GM23338 (cell line): ENCODE measurements at regions not wholly inside any gene's neighbourhood (a gene's known extent, or its start where the extent isn't known, plus 50 kb on each side); places are given as distances from the start of the nearest gene placed in this dataset.

Experiments used
- ATAC-seq: fragments of 200-7000 bp; cut with Tn5 transposase; 3 replicates; pipeline ENCODE4 v1.9.1; 2020
- DNase-seq: peaks from one replicate; pipeline ENCODE4 v3.0.0-alpha.2; 2015; ENCODE audit warnings: low spot score
- H2AFZ ChIP-seq: fragments of 200-600 bp; sonication (generic); 2 replicates; pipeline ENCODE4 v1.8.0; 2016; ENCODE audit warnings: antibody characterized with exemption, mild to moderate bottlenecking, moderate library complexity
- H3F3A ChIP-seq: fragments of 200-600 bp; sonication (generic); replicated peaks from 2 replicates; pipeline ENCODE4 v1.8.0; 2017; ENCODE audit warnings: antibody characterized with exemption, mixed run types, low read depth
- H3K27ac ChIP-seq: fragments of 200-600 bp; sonication (generic); 2 replicates; pipeline ENCODE4 v1.6.1; 2016; ENCODE audit warnings: low read depth
- H3K27me3 ChIP-seq: fragments of 200-600 bp; sonication (generic); 2 replicates; pipeline ENCODE4 v1.8.0; 2016; ENCODE audit warnings: mild to moderate bottlenecking, mixed run types, moderate library complexity; ENCODE audit not compliant: insufficient read depth
- H3K36me3 ChIP-seq: fragments of 200-600 bp; sonication (generic); 2 replicates; pipeline ENCODE4 v1.8.0; 2016; ENCODE audit warnings: mild to moderate bottlenecking; ENCODE audit not compliant: insufficient read depth
- H3K4me1 ChIP-seq: fragments of 200-600 bp; sonication (generic); 2 replicates; pipeline ENCODE4 v1.8.0; 2016; ENCODE audit warnings: mild to moderate bottlenecking, moderate library complexity; ENCODE audit not compliant: insufficient read depth
- H3K4me2 ChIP-seq: fragments of 200-600 bp; sonication (generic); 2 replicates; pipeline ENCODE4 v1.7.1; 2017; ENCODE audit warnings: mixed run types
- H3K4me3 ChIP-seq: fragments of 200-600 bp; sonication (generic); 2 replicates; pipeline ENCODE4 v1.6.1; 2016; ENCODE audit warnings: mixed run types
- H3K79me2 ChIP-seq: fragments of 200-600 bp; sonication (generic); replicated peaks from 2 replicates; pipeline ENCODE4 v1.8.0; 2017; ENCODE audit warnings: mild to moderate bottlenecking; ENCODE audit not compliant: insufficient read depth
- H3K9me2 ChIP-seq: fragments of 200-600 bp; sonication (generic); 2 replicates; pipeline ENCODE4 v1.8.0; 2017; ENCODE audit not compliant: insufficient read depth
- H4K20me1 ChIP-seq: fragments of 200-600 bp; sonication (generic); replicated peaks from 2 replicates; pipeline ENCODE4 v1.8.0; 2017; ENCODE audit warnings: mild to moderate bottlenecking; ENCODE audit not compliant: insufficient read depth
- H3K27ac Mint-ChIP-seq: 2 replicates; pipeline ENCODE4 v1.8.0; 2020; ENCODE audit warnings: inconsistent platforms, mild to moderate bottlenecking, moderate library complexity, mixed read lengths
- H3K27me3 Mint-ChIP-seq: 3 replicates; pipeline ENCODE4 v1.8.0; 2022; ENCODE audit warnings: low read depth, mild to moderate bottlenecking, moderate library complexity, mixed read lengths, inconsistent platforms; ENCODE audit not compliant: insufficient read depth, poor library complexity
- H3K36me3 Mint-ChIP-seq: 3 replicates; pipeline ENCODE4 v1.8.0; 2021; ENCODE audit warnings: low read depth, mild to moderate bottlenecking, inconsistent platforms, moderate library complexity, mixed read lengths
- H3K4me1 Mint-ChIP-seq: 3 replicates; pipeline ENCODE4 v1.8.0; 2020; ENCODE audit warnings: mild to moderate bottlenecking, inconsistent platforms, mixed read lengths
- H3K4me3 Mint-ChIP-seq: 3 replicates; pipeline ENCODE4 v1.8.0; 2021; ENCODE audit warnings: moderate library complexity, mild to moderate bottlenecking, inconsistent platforms, mixed read lengths
- H3K9me3 Mint-ChIP-seq: 3 replicates; pipeline ENCODE4 v1.8.0; 2020; ENCODE audit warnings: moderate library complexity, mild to moderate bottlenecking, inconsistent platforms, mixed read lengths
- CREB1 ChIP-seq: fragments of 250-450 bp; sonication (Bioruptor Pico); IDR thresholded peaks from 2 replicates; pipeline ENCODE4 v1.5.0; 2020; ENCODE audit warnings: low read depth, mild to moderate bottlenecking, moderate library complexity
- EZH2 ChIP-seq: fragments of 200-600 bp; sonication (generic); IDR thresholded peaks from one replicate; pipeline ENCODE4 v1.8.0; 2017; ENCODE audit warnings: antibody characterized with exemption, mild to moderate bottlenecking, low read depth; ENCODE audit not compliant: unreplicated experiment
- EZH2phosphoT487 ChIP-seq: fragments of 200-600 bp; sonication (generic); IDR thresholded peaks from one replicate; pipeline ENCODE4 v1.8.1; 2018; ENCODE audit warnings: antibody characterized with exemption; ENCODE audit not compliant: unreplicated experiment
- JUNB ChIP-seq: IDR thresholded peaks from one replicate; pipeline ENCODE4 v1.6.1; 2016; ENCODE audit warnings: antibody characterized with exemption; ENCODE audit not compliant: unreplicated experiment
- NANOG ChIP-seq: IDR thresholded peaks from 2 replicates; pipeline ENCODE4 v1.6.1; 2016; ENCODE audit warnings: antibody characterized with exemption, borderline replicate concordance
- POLR2AphosphoS5 ChIP-seq: IDR thresholded peaks from 2 replicates; pipeline ENCODE4 v1.6.1; 2016; ENCODE audit warnings: antibody characterized with exemption, low read depth
- STAT1 ChIP-seq: IDR thresholded peaks from one replicate; pipeline ENCODE4 v1.6.1; 2016; ENCODE audit warnings: antibody characterized with exemption; ENCODE audit not compliant: unreplicated experiment
- ZNF114 ChIP-seq: fragments of 250-450 bp; sonication (Bioruptor Pico); IDR thresholded peaks from 2 replicates; pipeline ENCODE4 v1.5.0; 2020; ENCODE audit warnings: mild to moderate bottlenecking, moderate library complexity
- ZNF331 ChIP-seq: fragments of 250-450 bp; sonication (Bioruptor Pico); IDR thresholded peaks from 2 replicates; pipeline ENCODE4 v1.5.0; 2020; ENCODE audit warnings: low read depth, mild to moderate bottlenecking, moderate library complexity
- TF ChIP-seq, protein P1 (sequence below): IDR thresholded peaks from one replicate; pipeline ENCODE4 v1.6.1; 2018; ENCODE audit warnings: antibody characterized with exemption; ENCODE audit not compliant: unreplicated experiment
- TF ChIP-seq, protein P2 (sequence below): fragments of 250-450 bp; sonication (Bioruptor Pico); IDR thresholded peaks from 2 replicates; pipeline ENCODE4 v1.5.0; 2020; ENCODE audit warnings: mild to moderate bottlenecking, moderate library complexity
- TF ChIP-seq, protein P3 (sequence below), 2 experiments: fragments of 200-600 bp in 1 of 2; sonication (generic) in 1 of 2; conservative IDR thresholded peaks; 2 replicates each; pipeline versions ENCODE4 v1.5.1 to v1.6.1; 2016 to 2017; ENCODE audit warnings: antibody characterized with exemption in 2 of 2, low read depth in 2 of 2, mild to moderate bottlenecking in 2 of 2, moderate library complexity in 1 of 2
- TF ChIP-seq, protein P4 (sequence below): IDR thresholded peaks from 2 replicates; pipeline ENCODE4 v1.6.1; 2016; ENCODE audit warnings: antibody characterized with exemption

DNA sequence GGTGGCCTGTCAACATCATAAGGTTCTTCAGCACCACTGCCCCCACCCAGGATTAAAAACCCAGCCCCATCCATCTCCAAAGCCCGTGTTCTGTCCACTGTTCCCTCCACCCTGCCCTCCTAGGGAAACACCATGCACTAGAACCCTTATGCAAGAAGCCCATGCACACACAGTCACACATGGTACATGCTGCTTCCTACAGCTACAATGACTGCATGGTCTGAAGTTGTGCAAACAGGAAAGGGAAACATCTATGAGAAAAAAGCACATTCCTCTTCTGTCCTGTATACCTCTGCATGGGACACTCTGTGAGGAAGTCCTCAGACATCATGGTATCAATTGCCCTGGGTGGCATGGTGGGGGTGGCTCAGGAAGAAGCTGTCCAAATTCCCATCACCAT lies 108.6 kb upstream of the MRPS22 start:
- H3K36me3 Mint-ChIP-seq, result no peaks in the 10 kb centered on the region
- Histone ChIP-seq H3K27me3 (no peaks in the 10 kb centered on the region), H3K79me2 (no peaks in the 10 kb centered on the region), H3K4me1 (no peaks in the 10 kb centered on the region), H3K36me3 (no peaks in the 10 kb centered on the region), H3K27ac (no peak overlapping the region), H4K20me1 (no peaks in the 10 kb centered on the region), H3F3A (no peaks in the 10 kb centered on the region), H3K9me2 (no peaks in the 10 kb centered on the region), H3K4me3 (no peak overlapping the region), H2AFZ (no peak overlapping the region), H3K4me2 (no peak overlapping the region)
- H3K4me3 Mint-ChIP-seq, result no peak overlapping the region
- peaks cover 6% of the 10 kb centered on the region for H3K27me3 Mint-ChIP-seq
- DNase-seq, result no peak
- H3K27ac Mint-ChIP-seq, result no peak overlapping the region
- H3K4me1 Mint-ChIP-seq, result peaks cover 4% of the 10 kb centered on the region; the same call in 1 of the 3 replicates
- no peak for ATAC-seq
- no peaks in the 10 kb centered on the region for H3K9me3 Mint-ChIP-seq
- no peak for TF ChIP-seq ZNF331
- TF ChIP-seq EZH2phosphoT487, result no peak
- no peak for TF ChIP-seq EZH2
- no peak for TF ChIP-seq JUNB
- TF ChIP-seq POLR2AphosphoS5, result no peak
- TF ChIP-seq STAT1, result no peak
- TF ChIP-seq, protein P1, sequence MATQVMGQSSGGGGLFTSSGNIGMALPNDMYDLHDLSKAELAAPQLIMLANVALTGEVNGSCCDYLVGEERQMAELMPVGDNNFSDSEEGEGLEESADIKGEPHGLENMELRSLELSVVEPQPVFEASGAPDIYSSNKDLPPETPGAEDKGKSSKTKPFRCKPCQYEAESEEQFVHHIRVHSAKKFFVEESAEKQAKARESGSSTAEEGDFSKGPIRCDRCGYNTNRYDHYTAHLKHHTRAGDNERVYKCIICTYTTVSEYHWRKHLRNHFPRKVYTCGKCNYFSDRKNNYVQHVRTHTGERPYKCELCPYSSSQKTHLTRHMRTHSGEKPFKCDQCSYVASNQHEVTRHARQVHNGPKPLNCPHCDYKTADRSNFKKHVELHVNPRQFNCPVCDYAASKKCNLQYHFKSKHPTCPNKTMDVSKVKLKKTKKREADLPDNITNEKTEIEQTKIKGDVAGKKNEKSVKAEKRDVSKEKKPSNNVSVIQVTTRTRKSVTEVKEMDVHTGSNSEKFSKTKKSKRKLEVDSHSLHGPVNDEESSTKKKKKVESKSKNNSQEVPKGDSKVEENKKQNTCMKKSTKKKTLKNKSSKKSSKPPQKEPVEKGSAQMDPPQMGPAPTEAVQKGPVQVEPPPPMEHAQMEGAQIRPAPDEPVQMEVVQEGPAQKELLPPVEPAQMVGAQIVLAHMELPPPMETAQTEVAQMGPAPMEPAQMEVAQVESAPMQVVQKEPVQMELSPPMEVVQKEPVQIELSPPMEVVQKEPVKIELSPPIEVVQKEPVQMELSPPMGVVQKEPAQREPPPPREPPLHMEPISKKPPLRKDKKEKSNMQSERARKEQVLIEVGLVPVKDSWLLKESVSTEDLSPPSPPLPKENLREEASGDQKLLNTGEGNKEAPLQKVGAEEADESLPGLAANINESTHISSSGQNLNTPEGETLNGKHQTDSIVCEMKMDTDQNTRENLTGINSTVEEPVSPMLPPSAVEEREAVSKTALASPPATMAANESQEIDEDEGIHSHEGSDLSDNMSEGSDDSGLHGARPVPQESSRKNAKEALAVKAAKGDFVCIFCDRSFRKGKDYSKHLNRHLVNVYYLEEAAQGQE, result no peak
- TF ChIP-seq, protein P2, sequence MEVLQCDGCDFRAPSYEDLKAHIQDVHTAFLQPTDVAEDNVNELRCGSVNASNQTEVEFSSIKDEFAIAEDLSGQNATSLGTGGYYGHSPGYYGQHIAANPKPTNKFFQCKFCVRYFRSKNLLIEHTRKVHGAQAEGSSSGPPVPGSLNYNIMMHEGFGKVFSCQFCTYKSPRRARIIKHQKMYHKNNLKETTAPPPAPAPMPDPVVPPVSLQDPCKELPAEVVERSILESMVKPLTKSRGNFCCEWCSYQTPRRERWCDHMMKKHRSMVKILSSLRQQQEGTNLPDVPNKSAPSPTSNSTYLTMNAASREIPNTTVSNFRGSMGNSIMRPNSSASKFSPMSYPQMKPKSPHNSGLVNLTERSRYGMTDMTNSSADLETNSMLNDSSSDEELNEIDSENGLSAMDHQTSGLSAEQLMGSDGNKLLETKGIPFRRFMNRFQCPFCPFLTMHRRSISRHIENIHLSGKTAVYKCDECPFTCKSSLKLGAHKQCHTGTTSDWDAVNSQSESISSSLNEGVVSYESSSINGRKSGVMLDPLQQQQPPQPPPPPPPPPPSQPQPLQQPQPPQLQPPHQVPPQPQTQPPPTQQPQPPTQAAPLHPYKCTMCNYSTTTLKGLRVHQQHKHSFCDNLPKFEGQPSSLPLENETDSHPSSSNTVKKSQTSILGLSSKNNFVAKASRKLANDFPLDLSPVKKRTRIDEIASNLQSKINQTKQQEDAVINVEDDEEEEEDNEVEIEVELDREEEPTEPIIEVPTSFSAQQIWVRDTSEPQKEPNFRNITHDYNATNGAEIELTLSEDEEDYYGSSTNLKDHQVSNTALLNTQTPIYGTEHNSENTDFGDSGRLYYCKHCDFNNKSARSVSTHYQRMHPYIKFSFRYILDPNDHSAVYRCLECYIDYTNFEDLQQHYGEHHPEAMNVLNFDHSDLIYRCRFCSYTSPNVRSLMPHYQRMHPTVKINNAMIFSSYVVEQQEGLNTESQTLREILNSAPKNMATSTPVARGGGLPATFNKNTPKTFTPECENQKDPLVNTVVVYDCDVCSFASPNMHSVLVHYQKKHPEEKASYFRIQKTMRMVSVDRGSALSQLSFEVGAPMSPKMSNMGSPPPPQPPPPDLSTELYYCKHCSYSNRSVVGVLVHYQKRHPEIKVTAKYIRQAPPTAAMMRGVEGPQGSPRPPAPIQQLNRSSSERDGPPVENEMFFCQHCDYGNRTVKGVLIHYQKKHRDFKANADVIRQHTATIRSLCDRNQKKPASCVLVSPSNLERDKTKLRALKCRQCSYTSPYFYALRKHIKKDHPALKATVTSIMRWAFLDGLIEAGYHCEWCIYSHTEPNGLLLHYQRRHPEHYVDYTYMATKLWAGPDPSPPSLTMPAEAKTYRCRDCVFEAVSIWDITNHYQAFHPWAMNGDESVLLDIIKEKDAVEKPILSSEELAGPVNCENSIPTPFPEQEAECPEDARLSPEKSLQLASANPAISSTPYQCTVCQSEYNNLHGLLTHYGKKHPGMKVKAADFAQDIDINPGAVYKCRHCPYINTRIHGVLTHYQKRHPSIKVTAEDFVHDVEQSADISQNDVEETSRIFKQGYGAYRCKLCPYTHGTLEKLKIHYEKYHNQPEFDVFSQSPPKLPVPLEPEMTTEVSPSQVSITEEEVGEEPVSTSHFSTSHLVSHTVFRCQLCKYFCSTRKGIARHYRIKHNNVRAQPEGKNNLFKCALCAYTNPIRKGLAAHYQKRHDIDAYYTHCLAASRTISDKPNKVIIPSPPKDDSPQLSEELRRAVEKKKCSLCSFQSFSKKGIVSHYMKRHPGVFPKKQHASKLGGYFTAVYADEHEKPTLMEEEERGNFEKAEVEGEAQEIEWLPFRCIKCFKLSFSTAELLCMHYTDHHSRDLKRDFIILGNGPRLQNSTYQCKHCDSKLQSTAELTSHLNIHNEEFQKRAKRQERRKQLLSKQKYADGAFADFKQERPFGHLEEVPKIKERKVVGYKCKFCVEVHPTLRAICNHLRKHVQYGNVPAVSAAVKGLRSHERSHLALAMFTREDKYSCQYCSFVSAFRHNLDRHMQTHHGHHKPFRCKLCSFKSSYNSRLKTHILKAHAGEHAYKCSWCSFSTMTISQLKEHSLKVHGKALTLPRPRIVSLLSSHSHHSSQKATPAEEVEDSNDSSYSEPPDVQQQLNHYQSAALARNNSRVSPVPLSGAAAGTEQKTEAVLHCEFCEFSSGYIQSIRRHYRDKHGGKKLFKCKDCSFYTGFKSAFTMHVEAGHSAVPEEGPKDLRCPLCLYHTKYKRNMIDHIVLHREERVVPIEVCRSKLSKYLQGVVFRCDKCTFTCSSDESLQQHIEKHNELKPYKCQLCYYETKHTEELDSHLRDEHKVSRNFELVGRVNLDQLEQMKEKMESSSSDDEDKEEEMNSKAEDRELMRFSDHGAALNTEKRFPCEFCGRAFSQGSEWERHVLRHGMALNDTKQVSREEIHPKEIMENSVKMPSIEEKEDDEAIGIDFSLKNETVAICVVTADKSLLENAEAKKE (CRISPR knock-in tag), result no peak
- TF ChIP-seq, protein P3, sequence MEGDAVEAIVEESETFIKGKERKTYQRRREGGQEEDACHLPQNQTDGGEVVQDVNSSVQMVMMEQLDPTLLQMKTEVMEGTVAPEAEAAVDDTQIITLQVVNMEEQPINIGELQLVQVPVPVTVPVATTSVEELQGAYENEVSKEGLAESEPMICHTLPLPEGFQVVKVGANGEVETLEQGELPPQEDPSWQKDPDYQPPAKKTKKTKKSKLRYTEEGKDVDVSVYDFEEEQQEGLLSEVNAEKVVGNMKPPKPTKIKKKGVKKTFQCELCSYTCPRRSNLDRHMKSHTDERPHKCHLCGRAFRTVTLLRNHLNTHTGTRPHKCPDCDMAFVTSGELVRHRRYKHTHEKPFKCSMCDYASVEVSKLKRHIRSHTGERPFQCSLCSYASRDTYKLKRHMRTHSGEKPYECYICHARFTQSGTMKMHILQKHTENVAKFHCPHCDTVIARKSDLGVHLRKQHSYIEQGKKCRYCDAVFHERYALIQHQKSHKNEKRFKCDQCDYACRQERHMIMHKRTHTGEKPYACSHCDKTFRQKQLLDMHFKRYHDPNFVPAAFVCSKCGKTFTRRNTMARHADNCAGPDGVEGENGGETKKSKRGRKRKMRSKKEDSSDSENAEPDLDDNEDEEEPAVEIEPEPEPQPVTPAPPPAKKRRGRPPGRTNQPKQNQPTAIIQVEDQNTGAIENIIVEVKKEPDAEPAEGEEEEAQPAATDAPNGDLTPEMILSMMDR (conservative IDR thresholded peaks at IDR 0.05; ENCODE audit: low read depth in 2 of 2), result no peak
- TF ChIP-seq NANOG, result no peak
- TF ChIP-seq ZNF114 (CRISPR knock-in tag), result no peak
- TF ChIP-seq, protein P4, sequence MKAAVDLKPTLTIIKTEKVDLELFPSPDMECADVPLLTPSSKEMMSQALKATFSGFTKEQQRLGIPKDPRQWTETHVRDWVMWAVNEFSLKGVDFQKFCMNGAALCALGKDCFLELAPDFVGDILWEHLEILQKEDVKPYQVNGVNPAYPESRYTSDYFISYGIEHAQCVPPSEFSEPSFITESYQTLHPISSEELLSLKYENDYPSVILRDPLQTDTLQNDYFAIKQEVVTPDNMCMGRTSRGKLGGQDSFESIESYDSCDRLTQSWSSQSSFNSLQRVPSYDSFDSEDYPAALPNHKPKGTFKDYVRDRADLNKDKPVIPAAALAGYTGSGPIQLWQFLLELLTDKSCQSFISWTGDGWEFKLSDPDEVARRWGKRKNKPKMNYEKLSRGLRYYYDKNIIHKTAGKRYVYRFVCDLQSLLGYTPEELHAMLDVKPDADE, result no peak
- TF ChIP-seq CREB1, result no peak
